OCI-LY7 (cell line): ENCODE measurements at regions not wholly inside any gene's neighbourhood (a gene's known extent, or its start where the extent isn't known, plus 50 kb on each side); places are given as distances from the start of the nearest gene placed in this dataset.
"Not testable (repeated sequence)": the region's sequence is repeated elsewhere in the genome, so short reads cannot be mapped to it uniquely, and the experiment has no call there.

Experiments
- BruUV-seq: library from RNA; stranded (reverse); fragments of 400-500 nt; replicated peaks from 2 replicates; lab custom pipeline; 2021; lab: Mats Ljungman, UMichigan
- CTCF ChIA-PET: fragments of 300-600 bp; sonication (Branson Sonifier 250); formaldehyde crosslinking; loops from one replicate; lab custom pipeline; 2022; ENCODE audit warnings: antibody characterized with exemption; ENCODE audit not compliant: unreplicated experiment; lab: Charles Lee
- POLR2A ChIA-PET: fragments of 300-600 bp; sonication (Branson Sonifier 250); formaldehyde crosslinking; loops from one replicate; lab custom pipeline; 2022; ENCODE audit warnings: antibody characterized with exemption; lab: Charles Lee
- DNase-seq: peaks from one replicate; pipeline ENCODE4 v3.0.0-alpha.2; 2015; ENCODE audit warnings: low spot score
- H2AFZ ChIP-seq: fragments of 200-600 bp; sonication (generic), shearing (Covaris generic); 2 replicates; pipeline ENCODE4 v1.6.1; 2014; ENCODE audit warnings: mild to moderate bottlenecking, antibody characterized with exemption, low read length, moderate library complexity
- H3K27ac ChIP-seq: fragments of 200-600 bp; sonication (generic); 2 replicates; pipeline ENCODE4 v1.5.1; 2014; ENCODE audit warnings: mixed run types, low read depth, mild to moderate bottlenecking, moderate library complexity, low read length, inconsistent platforms; ENCODE audit not compliant: poor library complexity, severe bottlenecking
- H3K36me3 ChIP-seq: fragments of 200-600 bp; sonication (generic); 2 replicates; pipeline ENCODE4 v1.6.1; 2014; ENCODE audit warnings: mild to moderate bottlenecking, antibody characterized with exemption, low read length, moderate library complexity, mixed read lengths; ENCODE audit not compliant: insufficient read depth
- H3K4me1 ChIP-seq: fragments of 200-600 bp; sonication (generic); 2 replicates; pipeline ENCODE4 v1.5.1; 2014; ENCODE audit warnings: mild to moderate bottlenecking, low read length; ENCODE audit not compliant: insufficient read depth, poor library complexity, severe bottlenecking
- H3K4me2 ChIP-seq: fragments of 200-600 bp; sonication (generic); 2 replicates; pipeline ENCODE4 v1.6.1; 2014; ENCODE audit warnings: mild to moderate bottlenecking, low read length
- H3K4me3 ChIP-seq: fragments of 200-600 bp; sonication (generic); 2 replicates; pipeline ENCODE4 v1.5.1; 2014; ENCODE audit warnings: mild to moderate bottlenecking, low read depth, low read length; ENCODE audit not compliant: poor library complexity, severe bottlenecking
- H3K79me2 ChIP-seq: fragments of 200-600 bp; sonication (generic); 2 replicates; pipeline ENCODE4 v1.6.1; 2016; ENCODE audit warnings: low read depth, mild to moderate bottlenecking, low read length, moderate library complexity, mixed read lengths; ENCODE audit not compliant: insufficient read depth
- H3K9me2 ChIP-seq: fragments of 200-600 bp; sonication (generic); 2 replicates; pipeline ENCODE4 v1.6.1; 2016; ENCODE audit warnings: mild to moderate bottlenecking, low read length, mixed read lengths; ENCODE audit not compliant: insufficient read depth
- H3K9me3 ChIP-seq: fragments of 200-600 bp; sonication (generic); 2 replicates; pipeline ENCODE4 v1.6.1; 2014; ENCODE audit warnings: mild to moderate bottlenecking, mixed run types, low read length, mixed read lengths
- H4K20me1 ChIP-seq: fragments of 200-600 bp; sonication (generic); 2 replicates; pipeline ENCODE4 v1.6.1; 2014; ENCODE audit warnings: mild to moderate bottlenecking, antibody characterized with exemption, low read length, moderate library complexity, mixed read lengths; ENCODE audit not compliant: insufficient read depth
- EZH2phosphoT487 ChIP-seq: fragments of 200-600 bp; sonication (generic); IDR thresholded peaks from 2 replicates; pipeline ENCODE4 v1.6.1; 2018; ENCODE audit warnings: low read depth, borderline replicate concordance, mild to moderate bottlenecking, mixed run types, antibody characterized with exemption, low read length, moderate library complexity, mixed read lengths
- intact Hi-C: fragments of 100-400 bp; cut with micrococcal nuclease; formaldehyde crosslinking; loops from one replicate; pipeline ENCODE4 v1.10.0; 2022; ENCODE audit not compliant: unreplicated experiment
- TF ChIP-seq, protein P1 (sequence below): fragments of 200-600 bp; sonication (generic); conservative IDR thresholded peaks from 2 replicates; pipeline ENCODE4 v1.5.1; 2014; ENCODE audit warnings: mild to moderate bottlenecking, antibody characterized with exemption, low read length, moderate library complexity, mixed read lengths

DNA sequence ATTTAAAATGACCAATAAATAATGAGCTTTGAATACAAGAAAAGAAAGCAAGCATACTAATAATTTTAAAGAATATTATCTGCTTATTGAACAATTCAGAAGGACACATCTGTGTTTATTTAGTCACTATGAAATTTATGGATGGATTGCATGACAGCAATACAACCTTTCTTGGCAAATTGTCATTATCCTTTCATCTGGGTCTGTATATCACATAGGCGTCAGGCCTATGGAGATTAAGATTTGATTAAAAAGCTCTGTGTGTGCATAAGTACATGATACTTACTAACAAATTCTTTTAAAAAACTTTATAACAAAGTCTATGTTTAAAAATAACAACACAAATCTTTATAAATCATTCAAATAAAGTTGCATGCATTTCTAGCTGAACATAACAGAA, 1394.4 kb downstream of the KHDRBS2 start:
- no peak overlapping the region for H3K4me3 ChIP-seq
- no peaks in the 10 kb centered on the region for H3K9me2 ChIP-seq
- no peaks in the 10 kb centered on the region for H3K36me3 ChIP-seq
- no peaks in the 10 kb centered on the region for H3K9me3 ChIP-seq
- intact Hi-C loops = no loop called here
- H3K4me2 ChIP-seq = no peak overlapping the region
- no peaks in the 10 kb centered on the region for H3K79me2 ChIP-seq
- no peak for TF ChIP-seq EZH2phosphoT487
- TF ChIP-seq, protein P1, sequence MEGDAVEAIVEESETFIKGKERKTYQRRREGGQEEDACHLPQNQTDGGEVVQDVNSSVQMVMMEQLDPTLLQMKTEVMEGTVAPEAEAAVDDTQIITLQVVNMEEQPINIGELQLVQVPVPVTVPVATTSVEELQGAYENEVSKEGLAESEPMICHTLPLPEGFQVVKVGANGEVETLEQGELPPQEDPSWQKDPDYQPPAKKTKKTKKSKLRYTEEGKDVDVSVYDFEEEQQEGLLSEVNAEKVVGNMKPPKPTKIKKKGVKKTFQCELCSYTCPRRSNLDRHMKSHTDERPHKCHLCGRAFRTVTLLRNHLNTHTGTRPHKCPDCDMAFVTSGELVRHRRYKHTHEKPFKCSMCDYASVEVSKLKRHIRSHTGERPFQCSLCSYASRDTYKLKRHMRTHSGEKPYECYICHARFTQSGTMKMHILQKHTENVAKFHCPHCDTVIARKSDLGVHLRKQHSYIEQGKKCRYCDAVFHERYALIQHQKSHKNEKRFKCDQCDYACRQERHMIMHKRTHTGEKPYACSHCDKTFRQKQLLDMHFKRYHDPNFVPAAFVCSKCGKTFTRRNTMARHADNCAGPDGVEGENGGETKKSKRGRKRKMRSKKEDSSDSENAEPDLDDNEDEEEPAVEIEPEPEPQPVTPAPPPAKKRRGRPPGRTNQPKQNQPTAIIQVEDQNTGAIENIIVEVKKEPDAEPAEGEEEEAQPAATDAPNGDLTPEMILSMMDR = no peak
- ChIA-PET CTCF (no interaction called here), POLR2A (interaction anchor here (0.6 kb wide), 1 partner anchor 95 kb away, joined by 3 read pairs; no protein-coding TSS in a partner anchor)
- H3K27ac ChIP-seq = no peak overlapping the region
- DNase-seq = no peak
- H4K20me1 ChIP-seq = no peaks in the 10 kb centered on the region
- H3K4me1 ChIP-seq = no peaks in the 10 kb centered on the region
- H2AFZ ChIP-seq = no peak overlapping the region
- no TSS peak for BruUV-seq

DNA sequence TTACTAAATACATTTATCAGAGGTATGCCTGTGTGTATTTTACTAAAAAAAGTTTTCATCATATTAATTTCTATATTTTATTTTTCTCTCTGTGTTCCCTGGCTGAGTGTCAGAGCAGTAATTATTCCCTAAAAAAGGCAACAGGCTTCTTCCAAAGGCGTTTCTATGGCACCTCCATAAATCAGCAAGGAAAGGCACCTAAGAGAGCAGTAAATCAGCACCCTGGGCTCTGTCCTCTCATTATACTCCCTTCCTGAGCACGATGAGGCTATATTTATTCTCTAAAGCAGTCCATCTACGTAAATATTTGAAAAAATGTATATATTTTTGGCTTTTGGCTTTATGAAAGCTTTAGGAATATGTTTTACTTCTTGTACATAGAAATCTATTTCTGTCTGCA, 1408.6 kb downstream of the KHDRBS2 start:
- H3K9me2 ChIP-seq, H3K36me3 ChIP-seq, H3K4me1 ChIP-seq, intact Hi-C loops, H3K9me3 ChIP-seq, POLR2A ChIA-PET, H3K27ac ChIP-seq, H3K79me2 ChIP-seq, DNase-seq, H3K4me3 ChIP-seq, BruUV-seq, H3K4me2 ChIP-seq, CTCF ChIA-PET, H2AFZ ChIP-seq, H4K20me1 ChIP-seq: not testable (repeated sequence)

DNA sequence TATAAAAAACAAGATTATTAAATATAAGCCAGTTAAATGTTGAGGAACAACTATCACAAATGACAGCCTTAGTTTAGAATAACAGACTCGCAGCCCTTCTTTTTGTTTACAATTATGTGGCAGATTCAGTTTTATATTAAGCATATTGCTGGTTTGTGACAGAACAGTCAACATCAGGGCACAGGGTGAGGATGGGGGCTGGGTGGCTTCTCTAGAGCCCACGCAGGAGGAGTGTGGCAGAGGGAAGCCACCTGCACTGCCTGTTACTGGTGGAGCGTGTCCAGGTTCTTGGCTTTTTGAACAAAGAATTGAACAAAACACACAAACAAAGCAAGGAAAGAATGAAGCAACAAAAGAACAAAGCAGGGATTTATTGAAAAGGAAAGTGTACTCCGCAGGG, 1415.2 kb downstream of the KHDRBS2 start:
- H3K9me3 ChIP-seq, CTCF ChIA-PET, H3K36me3 ChIP-seq, H3K4me1 ChIP-seq, DNase-seq, H3K4me3 ChIP-seq, H3K27ac ChIP-seq, intact Hi-C loops, H4K20me1 ChIP-seq, H3K9me2 ChIP-seq, BruUV-seq, H3K79me2 ChIP-seq, POLR2A ChIA-PET, H3K4me2 ChIP-seq, H2AFZ ChIP-seq: not testable (repeated sequence)

DNA sequence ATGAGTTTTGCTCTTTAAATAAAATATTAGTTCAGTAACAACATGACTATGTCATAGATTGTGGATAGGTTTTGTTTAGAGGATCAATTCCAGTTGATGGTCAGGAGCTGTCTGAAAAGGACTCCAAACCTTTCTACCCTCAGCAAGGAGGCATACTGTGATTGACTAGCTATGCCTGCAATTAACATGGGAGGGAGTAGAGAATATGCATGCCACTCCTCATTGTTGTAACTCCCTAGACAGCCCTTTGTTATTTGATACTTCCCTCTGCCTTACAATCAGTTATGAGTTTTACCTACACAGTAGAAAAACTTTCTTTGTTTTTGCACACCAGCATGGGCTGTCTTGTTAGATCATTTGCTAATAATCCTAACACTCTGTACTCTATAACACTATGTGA, 1418.5 kb downstream of the KHDRBS2 start:
- no peak overlapping the region for H2AFZ ChIP-seq
- DNase-seq = no peak
- H3K4me2 ChIP-seq = no peak overlapping the region
- TF ChIP-seq, protein P1 = no peak
- no peak for TF ChIP-seq EZH2phosphoT487
- BruUV-seq = no TSS peak
- no peaks in the 10 kb centered on the region for H3K36me3 ChIP-seq
- no peaks in the 10 kb centered on the region for H4K20me1 ChIP-seq
- POLR2A ChIA-PET = no interaction called here
- CTCF ChIA-PET = no interaction called here
- no peak overlapping the region for H3K27ac ChIP-seq
- H3K79me2 ChIP-seq = no peaks in the 10 kb centered on the region
- no peaks in the 10 kb centered on the region for H3K4me1 ChIP-seq
- no peaks in the 10 kb centered on the region for H3K9me2 ChIP-seq
- intact Hi-C loops = no loop called here
- H3K9me3 ChIP-seq = no peaks in the 10 kb centered on the region
- H3K4me3 ChIP-seq = no peak overlapping the region
